ENCODE measurements at regions not wholly inside any gene's neighbourhood (a gene's known extent, or its start where the extent isn't known, plus 50 kb on each side); places are given as distances from the start of the nearest gene placed in this dataset.

DNA sequence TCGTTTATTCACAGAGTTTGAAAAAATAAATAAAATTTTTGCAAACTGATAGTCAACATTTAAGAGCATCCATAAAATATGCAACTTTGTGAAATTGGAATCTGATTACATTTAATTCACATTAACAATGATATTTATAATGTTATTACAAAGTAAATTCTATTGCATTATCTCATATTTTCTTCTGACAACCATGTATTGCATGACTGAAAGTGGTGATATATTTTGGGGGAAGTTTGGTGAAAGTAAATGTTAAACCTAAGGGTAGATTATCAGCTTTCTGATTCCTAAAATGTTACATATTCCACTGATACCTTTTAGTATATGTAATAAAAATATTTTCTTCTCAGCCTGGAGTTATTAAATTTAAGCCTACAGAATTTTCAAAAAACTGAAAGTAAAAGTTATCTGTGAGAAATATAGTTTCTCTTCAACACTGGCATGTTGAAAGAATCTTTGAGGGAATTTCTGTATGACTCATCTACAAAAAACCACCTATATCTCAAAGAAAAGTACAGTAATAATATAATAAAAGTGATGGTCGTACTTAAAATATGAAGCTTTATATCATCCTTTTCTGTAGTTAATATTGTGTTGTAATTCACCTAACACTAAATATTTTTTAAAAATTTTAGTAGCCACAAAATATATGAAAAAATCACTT is 1179.6 kb upstream of the PCDH7 start:
- no peak overlapping the region for H3K27ac ChIP-seq (ENCODE audit: low read depth in 2 of 2, low read length in 2 of 2)
- intact Hi-C loops (cut with DNase I) = no loop called here
- FAIRE-seq (no peak), DNase-seq (no peak)
- no peak overlapping the region for H3K9ac ChIP-seq (ENCODE audit: low read length in 3 of 3)
- TF ChIP-seq, protein P1, sequence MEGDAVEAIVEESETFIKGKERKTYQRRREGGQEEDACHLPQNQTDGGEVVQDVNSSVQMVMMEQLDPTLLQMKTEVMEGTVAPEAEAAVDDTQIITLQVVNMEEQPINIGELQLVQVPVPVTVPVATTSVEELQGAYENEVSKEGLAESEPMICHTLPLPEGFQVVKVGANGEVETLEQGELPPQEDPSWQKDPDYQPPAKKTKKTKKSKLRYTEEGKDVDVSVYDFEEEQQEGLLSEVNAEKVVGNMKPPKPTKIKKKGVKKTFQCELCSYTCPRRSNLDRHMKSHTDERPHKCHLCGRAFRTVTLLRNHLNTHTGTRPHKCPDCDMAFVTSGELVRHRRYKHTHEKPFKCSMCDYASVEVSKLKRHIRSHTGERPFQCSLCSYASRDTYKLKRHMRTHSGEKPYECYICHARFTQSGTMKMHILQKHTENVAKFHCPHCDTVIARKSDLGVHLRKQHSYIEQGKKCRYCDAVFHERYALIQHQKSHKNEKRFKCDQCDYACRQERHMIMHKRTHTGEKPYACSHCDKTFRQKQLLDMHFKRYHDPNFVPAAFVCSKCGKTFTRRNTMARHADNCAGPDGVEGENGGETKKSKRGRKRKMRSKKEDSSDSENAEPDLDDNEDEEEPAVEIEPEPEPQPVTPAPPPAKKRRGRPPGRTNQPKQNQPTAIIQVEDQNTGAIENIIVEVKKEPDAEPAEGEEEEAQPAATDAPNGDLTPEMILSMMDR (IDR thresholded peaks at IDR 0.05; ENCODE audit: borderline replicate concordance, extremely low read depth, insufficient read depth) = no peak
- no peaks in the 10 kb centered on the region for H3K9me3 ChIP-seq (ENCODE audit: control insufficient read depth in 2 of 3, insufficient read depth in 1 of 3, low read length in 3 of 3)
- no peaks in the 10 kb centered on the region for H3K27me3 ChIP-seq (ENCODE audit: control insufficient read depth, insufficient read depth, low read length)
- H3K36me3 ChIP-seq (ENCODE audit: control insufficient read depth in 2 of 3, insufficient read depth in 3 of 3, low read length in 3 of 3) = no peaks in the 10 kb centered on the region
- no peak overlapping the region for H3K4me3 ChIP-seq (ENCODE audit: low read length in 3 of 3)
- H3K4me1 ChIP-seq (ENCODE audit: control insufficient read depth in 2 of 3, insufficient read depth in 2 of 3, low read depth in 1 of 3, low read length in 3 of 3) = no peaks in the 10 kb centered on the region

- TF ChIP-seq, protein P1 (IDR thresholded peaks at IDR 0.05; ENCODE audit: borderline replicate concordance, extremely low read depth, insufficient read depth) = no peak
- FAIRE-seq = no peak
- intact Hi-C loops (cut with DNase I) = no loop called here
These were observed 1178.4 kb upstream of the PCDH7 start for GRCh38 chr4:29541757-29542156.

DNA sequence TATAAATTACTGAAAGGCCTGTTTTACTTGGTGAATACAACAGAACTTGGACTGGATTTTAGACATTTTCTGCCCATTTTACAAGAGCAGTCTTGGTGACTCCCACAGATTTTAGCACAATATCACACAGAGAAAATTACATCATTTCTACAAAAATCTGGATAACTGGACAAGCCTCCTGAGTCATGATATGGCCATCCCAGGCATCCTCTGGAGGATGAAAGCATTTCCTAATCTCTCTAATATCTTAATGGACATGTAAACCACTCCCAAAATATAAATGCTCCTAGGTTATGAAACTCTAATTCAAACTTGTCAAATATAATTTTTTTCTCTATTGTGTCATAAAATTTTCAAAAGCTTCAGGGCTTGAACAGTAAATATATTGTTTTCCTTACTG is 1170.8 kb upstream of the PCDH7 start:
- Histone ChIP-seq H3K4me1 (ENCODE audit: control insufficient read depth in 2 of 3, insufficient read depth in 2 of 3, low read depth in 1 of 3, low read length in 3 of 3) (no peaks in the 10 kb centered on the region), H3K27ac (ENCODE audit: low read depth in 2 of 2, low read length in 2 of 2) (no peak overlapping the region), H3K9ac (ENCODE audit: low read length in 3 of 3) (no peak overlapping the region), H3K9me3 (ENCODE audit: control insufficient read depth in 2 of 3, insufficient read depth in 1 of 3, low read length in 3 of 3) (no peaks in the 10 kb centered on the region), H3K27me3 (ENCODE audit: control insufficient read depth, insufficient read depth, low read length) (no peaks in the 10 kb centered on the region), H3K4me3 (ENCODE audit: low read length in 3 of 3) (no peak overlapping the region), H3K36me3 (ENCODE audit: control insufficient read depth in 2 of 3, insufficient read depth in 3 of 3, low read length in 3 of 3) (no peaks in the 10 kb centered on the region)
- TF ChIP-seq, protein P1 (IDR thresholded peaks at IDR 0.05; ENCODE audit: borderline replicate concordance, extremely low read depth, insufficient read depth) = no peak
- FAIRE-seq = no peak
- intact Hi-C loops (cut with DNase I) = no loop called here
- no peak for DNase-seq

More at GRCh38 chr4:29541757-29542156, 1178.4 kb upstream of the PCDH7 start:
- peak in 1 of 5 donors; percentile 57 for DNase-seq
- no peaks in the 10 kb centered on the region for H3K9me3 ChIP-seq (ENCODE audit: control insufficient read depth in 2 of 3, insufficient read depth in 1 of 3, low read length in 3 of 3)
- H3K36me3 ChIP-seq (ENCODE audit: control insufficient read depth in 2 of 3, insufficient read depth in 3 of 3, low read length in 3 of 3) = no peaks in the 10 kb centered on the region
- no peaks in the 10 kb centered on the region for H3K27me3 ChIP-seq (ENCODE audit: control insufficient read depth, insufficient read depth, low read length)
- no peak overlapping the region for H3K9ac ChIP-seq (ENCODE audit: low read length in 3 of 3)
- no peaks in the 10 kb centered on the region for H3K4me1 ChIP-seq (ENCODE audit: control insufficient read depth in 2 of 3, insufficient read depth in 2 of 3, low read depth in 1 of 3, low read length in 3 of 3)
- H3K27ac ChIP-seq (ENCODE audit: low read depth in 2 of 2, low read length in 2 of 2) = no peak overlapping the region
- H3K4me3 ChIP-seq (ENCODE audit: low read length in 3 of 3) = no peak overlapping the region

- Histone ChIP-seq H3K4me1 (ENCODE audit: control insufficient read depth in 2 of 3, insufficient read depth in 2 of 3, low read depth in 1 of 3, low read length in 3 of 3) (no peaks in the 10 kb centered on the region), H3K9ac (ENCODE audit: low read length in 3 of 3) (no peak overlapping the region), H3K4me3 (ENCODE audit: low read length in 3 of 3) (no peak overlapping the region), H3K27ac (ENCODE audit: low read depth in 2 of 2, low read length in 2 of 2) (no peak overlapping the region), H3K36me3 (ENCODE audit: control insufficient read depth in 2 of 3, insufficient read depth in 3 of 3, low read length in 3 of 3) (no peaks in the 10 kb centered on the region), H3K27me3 (ENCODE audit: control insufficient read depth, insufficient read depth, low read length) (no peaks in the 10 kb centered on the region), H3K9me3 (ENCODE audit: control insufficient read depth in 2 of 3, insufficient read depth in 1 of 3, low read length in 3 of 3) (no peaks in the 10 kb centered on the region)
- FAIRE-seq (no peak), DNase-seq (peak in 2 of 5 donors; percentile 71 to 73)
- TF ChIP-seq, protein P1 (IDR thresholded peaks at IDR 0.05; ENCODE audit: borderline replicate concordance, extremely low read depth, insufficient read depth) = no peak
- intact Hi-C loops (cut with DNase I) = no loop called here
These were observed 1168.3 kb upstream of the PCDH7 start for GRCh38 chr4:29551821-29552220.
